ENCODE measurements at regions not wholly inside any gene's neighbourhood (a gene's known extent, or its start where the extent isn't known, plus 50 kb on each side); places are given as distances from the start of the nearest gene placed in this dataset.

- TF ChIP-seq CTCF (IDR thresholded peaks at IDR 0.05; ENCODE audit: low read depth, low read length) (no peak), EZH2phosphoT487 (IDR thresholded peaks at IDR 0.05; ENCODE audit: low read depth) (no peak)
Observed at GRCh38 chr13:64202517-64202916, 2786.9 kb upstream of the PCDH20 start.
